Left ventricle myocardium inferior (tissue), 1 donor: ENCODE measurements at regions not wholly inside any gene's neighbourhood (a gene's known extent, or its start where the extent isn't known, plus 50 kb on each side); places are given as distances from the start of the nearest gene placed in this dataset.
"Not testable (repeated sequence)": the region's sequence is repeated elsewhere in the genome, so short reads cannot be mapped to it uniquely, and the experiment has no call there.

Experiments used
- DNase-seq: peaks from one replicate; pipeline ENCODE4 v3.0.0-alpha.2; 2020
- H3K27ac ChIP-seq: fragments of 200-600 bp; replicated peaks from 2 replicates; pipeline ENCODE4 v1.8.0; 2021
- H3K27me3 ChIP-seq: fragments of 200-600 bp; 2 replicates; pipeline ENCODE4 v1.8.0; 2021; ENCODE audit warnings: low read depth
- H3K36me3 ChIP-seq: fragments of 200-600 bp; 2 replicates; pipeline ENCODE4 v1.8.0; 2021
- H3K4me1 ChIP-seq: fragments of 200-600 bp; 2 replicates; pipeline ENCODE4 v1.8.0; 2021
- H3K4me3 ChIP-seq: fragments of 200-600 bp; 2 replicates; pipeline ENCODE4 v1.8.0; 2021; ENCODE audit warnings: mild to moderate bottlenecking, moderate library complexity
- H3K9me3 ChIP-seq: fragments of 200-600 bp; replicated peaks from 2 replicates; pipeline ENCODE4 v1.8.0; 2021
- intact Hi-C: fragments of 100-400 bp; cut with micrococcal nuclease; formaldehyde crosslinking; loops from one replicate; pipeline ENCODE4 v1.11.0; 2022
- TF ChIP-seq, protein P1 (sequence below): fragments of 200-600 bp; IDR thresholded peaks from 2 replicates; pipeline ENCODE4 v1.8.0; 2021; ENCODE audit warnings: antibody characterized with exemption, mild to moderate bottlenecking, borderline replicate concordance
- donor health status: DM: no; HTN: yes; CAD: no; lungs with severe emphysema.

DNA sequence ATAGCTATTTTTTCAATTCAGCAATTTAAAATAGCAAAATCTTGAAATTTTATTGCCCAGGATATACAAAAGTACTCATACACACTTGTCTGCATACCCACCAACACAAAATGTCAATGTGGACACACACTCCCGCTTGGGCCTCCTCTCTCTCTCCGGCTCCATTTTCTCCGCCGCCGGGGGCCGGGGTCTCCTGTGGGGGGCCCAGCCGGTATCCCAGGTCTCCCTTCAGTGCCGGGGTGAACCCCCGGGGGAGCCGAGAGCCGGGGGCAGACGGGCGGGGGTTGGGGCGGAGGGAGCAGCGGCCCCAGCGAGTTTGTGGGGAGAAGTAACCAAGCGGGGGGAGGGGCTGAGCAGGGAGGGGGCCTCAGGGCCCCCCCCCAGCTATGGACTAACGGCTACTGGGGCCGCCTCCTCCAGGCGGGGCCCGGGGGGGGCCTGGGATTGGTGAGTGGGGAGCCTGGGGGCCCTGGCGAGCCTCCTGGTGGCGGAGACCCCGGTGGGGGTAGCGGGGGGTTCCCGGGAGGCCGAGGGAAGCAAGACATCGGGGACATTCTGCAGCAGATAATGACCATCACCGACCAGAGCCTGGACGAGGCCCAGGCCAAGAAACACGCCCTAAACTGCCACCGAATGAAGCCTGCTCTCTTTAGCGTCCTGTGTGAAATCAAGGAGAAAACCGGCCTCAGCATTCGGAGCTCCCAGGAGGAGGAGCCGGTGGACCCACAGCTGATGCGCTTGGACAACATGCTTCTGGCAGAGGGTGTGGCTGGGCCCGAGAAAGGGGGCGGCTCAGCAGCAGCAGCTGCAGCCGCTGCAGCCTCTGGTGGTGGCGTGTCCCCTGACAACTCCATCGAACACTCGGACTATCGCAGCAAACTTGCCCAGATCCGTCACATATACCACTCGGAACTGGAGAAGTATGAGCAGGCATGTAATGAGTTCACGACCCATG, 56.6 kb downstream of the CHST2 start:
- H3K9me3 ChIP-seq: peaks cover 28% of the 10 kb centered on the region
- H3K27ac ChIP-seq, intact Hi-C loops, DNase-seq, H3K4me1 ChIP-seq, H3K4me3 ChIP-seq, H3K36me3 ChIP-seq, H3K27me3 ChIP-seq: not testable (repeated sequence)

DNA sequence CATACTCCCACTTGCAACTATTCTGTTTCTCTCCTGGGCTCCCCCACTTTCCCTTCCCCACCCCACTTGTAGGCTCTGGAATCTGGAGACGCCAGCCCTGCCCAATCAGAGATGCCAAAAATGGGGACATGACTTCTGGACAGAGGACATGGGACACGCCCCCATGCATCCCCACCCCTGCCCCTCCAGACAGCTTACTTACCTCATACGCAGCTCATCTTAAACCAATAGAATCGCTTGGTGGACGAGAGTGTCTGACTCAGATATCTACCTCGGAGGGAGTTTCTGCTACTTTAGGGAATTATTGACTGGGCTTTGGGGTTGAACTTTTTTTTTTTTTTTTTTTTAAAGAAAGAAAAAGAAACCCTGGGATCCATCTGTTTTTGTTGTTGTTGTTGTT, 58.4 kb downstream of the CHST2 start:
- H3K27ac ChIP-seq, DNase-seq, H3K36me3 ChIP-seq, H3K27me3 ChIP-seq, H3K4me1 ChIP-seq, H3K4me3 ChIP-seq, intact Hi-C loops: not testable (repeated sequence)
- H3K9me3 ChIP-seq: peaks cover 32% of the 10 kb centered on the region

DNA sequence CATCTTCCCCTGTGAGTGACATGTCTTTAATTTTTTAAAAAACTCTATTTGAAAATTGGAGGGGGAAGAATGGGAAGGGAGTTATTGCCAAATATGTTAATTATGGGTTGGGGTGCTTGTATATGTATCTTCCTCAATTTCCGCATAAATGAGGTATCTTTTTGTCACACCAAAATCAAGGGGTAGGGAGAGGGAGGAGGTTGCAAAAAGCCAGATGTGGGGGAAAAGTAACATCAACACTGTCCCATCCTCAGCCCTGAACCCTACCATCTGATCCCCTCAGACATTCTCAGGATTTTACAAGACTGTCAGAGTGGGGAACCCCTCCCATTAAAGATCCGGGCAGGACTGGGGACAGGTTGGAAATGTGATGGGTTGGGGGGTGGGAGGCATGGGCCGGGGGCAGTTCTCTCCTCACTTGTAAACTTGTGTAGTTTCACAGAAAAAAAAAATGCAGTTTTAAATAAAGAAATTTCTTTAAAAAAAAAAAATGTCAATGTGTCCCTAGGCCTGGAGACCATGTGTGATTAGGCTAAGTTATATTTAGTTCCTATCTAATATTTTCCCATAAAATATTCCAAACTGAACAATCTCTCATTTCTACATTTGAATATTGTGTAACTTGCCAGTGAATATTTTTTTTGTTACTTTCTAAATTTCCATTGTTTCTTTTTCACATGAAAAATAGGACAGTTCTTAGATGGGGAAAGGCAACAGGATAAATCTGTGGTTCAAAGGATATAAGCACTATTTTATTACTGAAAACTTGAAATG, 59.4 kb downstream of the CHST2 start:
- H3K27ac ChIP-seq, H3K4me3 ChIP-seq, H3K36me3 ChIP-seq, DNase-seq, H3K27me3 ChIP-seq, H3K4me1 ChIP-seq, intact Hi-C loops: not testable (repeated sequence)
- H3K9me3 ChIP-seq: peaks cover 24% of the 10 kb centered on the region

DNA sequence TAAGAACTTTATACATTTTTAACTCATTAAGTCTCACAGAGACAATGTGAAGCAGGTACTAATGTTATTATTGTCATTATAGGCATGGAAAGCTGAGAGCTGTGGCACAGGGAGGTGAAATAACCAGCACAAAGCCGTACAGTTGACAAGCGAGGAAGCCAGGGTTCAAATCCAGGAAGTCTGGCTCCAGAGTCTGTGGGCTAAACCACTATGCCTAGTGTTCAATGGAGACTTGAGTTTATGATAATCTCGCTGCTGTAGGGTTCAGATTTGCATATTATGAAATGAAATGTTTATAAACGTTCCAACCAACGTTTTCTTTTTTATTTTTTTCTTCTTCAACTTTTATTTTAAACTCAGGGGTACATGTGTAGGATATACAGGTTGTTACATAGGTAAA, 60.0 kb downstream of the CHST2 start:
- no peak overlapping the region for H3K4me3 ChIP-seq
- H3K27me3 ChIP-seq: no peaks in the 10 kb centered on the region
- H3K9me3 ChIP-seq: peaks cover 19% of the 10 kb centered on the region
- no peaks in the 10 kb centered on the region for H3K36me3 ChIP-seq
- intact Hi-C loops: no loop called here
- no peak for DNase-seq
- TF ChIP-seq, protein P1, sequence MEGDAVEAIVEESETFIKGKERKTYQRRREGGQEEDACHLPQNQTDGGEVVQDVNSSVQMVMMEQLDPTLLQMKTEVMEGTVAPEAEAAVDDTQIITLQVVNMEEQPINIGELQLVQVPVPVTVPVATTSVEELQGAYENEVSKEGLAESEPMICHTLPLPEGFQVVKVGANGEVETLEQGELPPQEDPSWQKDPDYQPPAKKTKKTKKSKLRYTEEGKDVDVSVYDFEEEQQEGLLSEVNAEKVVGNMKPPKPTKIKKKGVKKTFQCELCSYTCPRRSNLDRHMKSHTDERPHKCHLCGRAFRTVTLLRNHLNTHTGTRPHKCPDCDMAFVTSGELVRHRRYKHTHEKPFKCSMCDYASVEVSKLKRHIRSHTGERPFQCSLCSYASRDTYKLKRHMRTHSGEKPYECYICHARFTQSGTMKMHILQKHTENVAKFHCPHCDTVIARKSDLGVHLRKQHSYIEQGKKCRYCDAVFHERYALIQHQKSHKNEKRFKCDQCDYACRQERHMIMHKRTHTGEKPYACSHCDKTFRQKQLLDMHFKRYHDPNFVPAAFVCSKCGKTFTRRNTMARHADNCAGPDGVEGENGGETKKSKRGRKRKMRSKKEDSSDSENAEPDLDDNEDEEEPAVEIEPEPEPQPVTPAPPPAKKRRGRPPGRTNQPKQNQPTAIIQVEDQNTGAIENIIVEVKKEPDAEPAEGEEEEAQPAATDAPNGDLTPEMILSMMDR: no peak
- no peak overlapping the region for H3K27ac ChIP-seq
- H3K4me1 ChIP-seq: no peaks in the 10 kb centered on the region

DNA sequence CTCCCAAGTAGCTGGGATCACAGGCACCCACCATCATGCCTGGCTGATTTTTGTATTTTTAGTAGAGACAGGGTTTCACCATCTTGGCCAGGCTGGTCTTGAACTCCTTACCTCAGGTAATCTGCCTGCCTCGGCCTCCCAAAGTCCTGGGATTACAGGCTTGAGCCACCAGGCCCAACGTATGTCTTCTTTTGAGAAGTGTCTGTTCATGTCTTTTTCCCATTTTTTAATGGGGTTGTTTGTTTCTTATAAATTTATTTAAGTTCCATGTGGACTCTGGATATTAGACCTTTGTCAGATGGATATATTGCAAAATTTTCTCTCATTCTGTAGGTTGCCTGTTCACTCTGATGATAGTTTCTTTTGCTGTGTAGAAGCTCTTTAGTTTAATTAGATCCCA, 61.3 kb downstream of the CHST2 start:
- H3K36me3 ChIP-seq, DNase-seq, intact Hi-C loops, H3K27ac ChIP-seq, H3K4me3 ChIP-seq, H3K27me3 ChIP-seq, H3K4me1 ChIP-seq: not testable (repeated sequence)
- peaks cover 19% of the 10 kb centered on the region for H3K9me3 ChIP-seq

DNA sequence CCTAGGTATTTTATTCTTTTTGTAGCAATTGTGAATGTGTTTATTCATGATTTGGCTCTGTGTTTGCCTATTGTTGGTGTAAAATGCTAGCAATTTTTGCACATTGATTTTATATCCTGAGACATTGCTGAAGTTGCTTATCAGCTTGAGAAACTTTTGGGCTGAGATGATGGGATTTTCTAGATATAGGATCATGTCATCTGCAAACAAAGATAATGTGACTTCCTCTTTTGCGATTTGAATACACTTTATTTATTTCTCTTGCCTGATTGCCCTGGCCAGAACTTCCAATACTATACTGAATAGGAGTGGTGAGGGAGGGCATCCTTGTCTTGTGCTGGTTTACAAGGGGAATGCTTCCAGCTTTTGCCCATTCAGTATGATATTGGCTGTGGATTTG, 62.4 kb downstream of the CHST2 start:
- not testable (repeated sequence) for H3K27me3 ChIP-seq, H3K27ac ChIP-seq, H3K36me3 ChIP-seq

DNA sequence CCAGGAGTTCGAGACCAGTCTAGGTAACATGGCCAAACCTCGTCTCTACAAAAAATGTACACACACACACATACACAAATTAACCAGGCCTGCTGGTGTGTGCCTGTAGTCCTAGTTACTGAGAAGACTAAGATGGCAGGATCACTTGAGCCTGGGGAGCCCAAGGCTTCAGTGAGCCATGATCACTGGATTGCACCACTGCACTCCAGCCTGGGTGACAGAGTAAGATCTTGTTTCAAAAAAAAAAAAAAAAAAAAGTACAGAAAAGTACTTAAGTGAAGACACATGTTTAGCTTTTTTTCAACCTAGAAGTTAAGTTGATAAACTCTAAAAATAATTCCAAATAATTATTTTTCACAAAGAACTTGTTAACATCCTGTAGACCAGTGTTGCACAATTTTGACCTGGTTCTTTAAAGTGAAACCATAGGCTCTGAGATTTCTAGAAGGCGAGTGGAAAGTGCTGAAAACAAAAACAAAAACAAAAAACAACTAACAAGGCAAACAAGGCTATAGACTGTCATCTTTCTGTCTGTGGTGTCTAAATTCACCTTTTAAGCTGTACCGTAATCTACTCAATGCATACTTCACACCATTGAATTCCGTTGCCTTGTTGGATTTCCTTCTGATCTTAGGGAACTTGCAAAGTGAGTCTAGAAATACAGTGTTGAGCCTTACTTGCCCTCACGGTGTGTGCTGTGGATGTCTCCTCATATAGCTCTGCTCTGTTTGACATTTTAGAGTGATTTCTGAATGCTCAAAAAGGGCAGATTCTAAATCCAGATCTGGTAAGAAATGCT, 63.5 kb downstream of the CHST2 start:
- DNase-seq: no peak
- Histone ChIP-seq H3K36me3 (no peaks in the 10 kb centered on the region), H3K9me3 (peaks cover 19% of the 10 kb centered on the region), H3K4me3 (no peak overlapping the region), H3K4me1 (no peaks in the 10 kb centered on the region), H3K27ac (no peak overlapping the region), H3K27me3 (no peaks in the 10 kb centered on the region)
- intact Hi-C loops: no loop called here
- TF ChIP-seq, protein P1: no peak

More for the DNA sequence above, 62.4 kb downstream of the CHST2 start:
- H3K4me1 ChIP-seq, DNase-seq, intact Hi-C loops, H3K4me3 ChIP-seq: not testable (repeated sequence)
- peaks cover 19% of the 10 kb centered on the region for H3K9me3 ChIP-seq
